ENCODE measurements at regions not wholly inside any gene's neighbourhood (a gene's known extent, or its start where the extent isn't known, plus 50 kb on each side); places are given as distances from the start of the nearest gene placed in this dataset.
"Not testable (repeated sequence)": the region's sequence is repeated elsewhere in the genome, so short reads cannot be mapped to it uniquely, and the experiment has no call there.

DNA sequence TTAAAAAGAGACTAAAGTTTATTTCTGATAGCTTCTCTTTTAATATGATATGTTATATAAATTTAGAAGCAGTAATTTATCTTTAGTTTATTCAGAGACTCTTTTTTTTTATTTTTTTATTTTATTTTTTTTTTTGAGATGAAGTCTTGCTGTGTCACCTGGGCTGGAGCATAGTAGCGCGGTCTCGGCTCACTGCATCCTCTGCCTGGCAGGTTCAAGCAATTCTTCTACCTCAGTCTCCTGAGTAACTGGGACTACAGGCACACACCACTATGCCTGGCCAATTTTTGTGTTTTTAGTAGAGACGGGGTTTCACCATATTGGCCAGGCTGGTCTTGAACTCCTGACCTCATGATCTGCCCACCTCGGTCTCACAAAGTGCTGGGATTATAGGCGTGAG, 89.6 kb downstream of the DISP1 start:
- Histone ChIP-seq H3K4me1 (ENCODE audit: low read depth) (no peaks in the 10 kb centered on the region), H3K4me3 (no peak overlapping the region), H3K36me3 (ENCODE audit: low read depth) (no peaks in the 10 kb centered on the region), H3K9me3 (no peaks in the 10 kb centered on the region)
- intact Hi-C loops (cut with DNase I, micrococcal nuclease) = no loop called here
- TF ChIP-seq, protein P1, sequence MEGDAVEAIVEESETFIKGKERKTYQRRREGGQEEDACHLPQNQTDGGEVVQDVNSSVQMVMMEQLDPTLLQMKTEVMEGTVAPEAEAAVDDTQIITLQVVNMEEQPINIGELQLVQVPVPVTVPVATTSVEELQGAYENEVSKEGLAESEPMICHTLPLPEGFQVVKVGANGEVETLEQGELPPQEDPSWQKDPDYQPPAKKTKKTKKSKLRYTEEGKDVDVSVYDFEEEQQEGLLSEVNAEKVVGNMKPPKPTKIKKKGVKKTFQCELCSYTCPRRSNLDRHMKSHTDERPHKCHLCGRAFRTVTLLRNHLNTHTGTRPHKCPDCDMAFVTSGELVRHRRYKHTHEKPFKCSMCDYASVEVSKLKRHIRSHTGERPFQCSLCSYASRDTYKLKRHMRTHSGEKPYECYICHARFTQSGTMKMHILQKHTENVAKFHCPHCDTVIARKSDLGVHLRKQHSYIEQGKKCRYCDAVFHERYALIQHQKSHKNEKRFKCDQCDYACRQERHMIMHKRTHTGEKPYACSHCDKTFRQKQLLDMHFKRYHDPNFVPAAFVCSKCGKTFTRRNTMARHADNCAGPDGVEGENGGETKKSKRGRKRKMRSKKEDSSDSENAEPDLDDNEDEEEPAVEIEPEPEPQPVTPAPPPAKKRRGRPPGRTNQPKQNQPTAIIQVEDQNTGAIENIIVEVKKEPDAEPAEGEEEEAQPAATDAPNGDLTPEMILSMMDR (IDR thresholded peaks at IDR 0.05) = no peak
- ATAC-seq (no peak), DNase-seq (no peak)

DNA sequence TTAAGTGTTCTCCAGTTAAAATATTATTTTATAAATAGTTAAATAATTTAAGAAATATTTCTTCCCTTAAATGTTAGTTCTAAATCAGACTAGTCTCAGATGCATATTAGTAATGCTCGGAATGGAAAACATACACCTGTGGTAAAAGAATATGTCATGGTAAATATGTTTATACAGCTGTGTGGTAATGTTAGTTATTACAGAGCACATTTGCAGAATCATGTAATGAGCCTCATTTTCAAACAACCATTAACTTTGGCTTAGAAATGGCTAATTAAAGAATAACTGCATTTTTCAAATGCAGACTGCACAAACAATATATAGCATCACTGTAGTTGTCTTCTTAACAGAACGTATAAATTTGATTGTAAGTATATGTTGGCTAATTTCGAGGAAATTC, 90.3 kb downstream of the DISP1 start:
- DNase-seq (no peak), ATAC-seq (no peak)
- Histone ChIP-seq H3K36me3 (ENCODE audit: low read depth) (no peaks in the 10 kb centered on the region), H3K4me1 (ENCODE audit: low read depth) (no peaks in the 10 kb centered on the region), H3K9me3 (no peaks in the 10 kb centered on the region), H3K4me3 (no peak overlapping the region)
- intact Hi-C loops (cut with DNase I, micrococcal nuclease) = no loop called here
- TF ChIP-seq, protein P1 (IDR thresholded peaks at IDR 0.05) = no peak

DNA sequence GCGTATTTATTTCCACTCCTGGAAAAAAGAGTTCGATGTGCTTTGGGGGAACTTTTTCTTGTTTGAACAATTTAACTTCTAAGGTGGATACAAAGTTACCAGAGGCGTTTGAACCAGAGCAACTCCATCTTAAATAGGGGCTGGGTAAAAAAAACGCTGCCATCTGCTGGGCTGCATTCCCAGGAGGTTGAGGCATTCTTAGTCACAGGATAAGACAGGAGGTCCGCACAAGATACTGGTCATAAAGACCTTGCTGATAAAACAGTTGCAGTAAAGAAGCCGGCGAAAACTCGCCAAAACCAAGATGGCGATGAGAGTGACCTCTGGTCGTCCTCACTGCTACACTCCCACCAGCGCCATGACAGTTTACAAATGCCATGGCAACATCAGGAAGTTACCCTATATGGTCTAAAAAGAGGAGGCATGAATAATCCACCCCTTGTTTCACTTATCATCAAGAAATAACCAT, 91.5 kb downstream of the DISP1 start:
- H3K4me1 ChIP-seq (ENCODE audit: low read depth); intact Hi-C loops (cut with DNase I, micrococcal nuclease); DNase-seq; H3K36me3 ChIP-seq (ENCODE audit: low read depth); ATAC-seq; H3K9me3 ChIP-seq; H3K4me3 ChIP-seq: not testable (repeated sequence)

DNA sequence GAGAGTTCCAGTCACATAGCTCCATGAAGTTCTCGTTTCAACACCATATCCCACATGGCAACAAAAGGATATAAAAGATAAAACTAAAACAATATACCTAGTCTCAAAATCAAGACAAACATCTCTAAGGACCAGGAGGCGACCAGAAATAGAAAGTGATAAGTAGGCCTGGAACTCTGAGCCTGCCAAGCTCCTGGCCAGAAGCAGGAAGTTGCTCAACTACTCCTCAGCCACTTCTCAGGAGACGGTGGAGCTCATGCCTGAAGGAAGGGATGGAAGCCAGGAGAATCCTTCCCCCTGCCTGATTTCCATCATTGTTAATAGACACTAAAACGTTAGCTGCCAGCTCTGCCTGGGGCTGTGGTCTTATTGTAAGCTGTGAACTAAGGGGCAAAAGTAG, 94.7 kb downstream of the DISP1 start:
- intact Hi-C loops (cut with DNase I, micrococcal nuclease) = no loop called here
- no peak for ATAC-seq
- H3K9me3 ChIP-seq = no peaks in the 10 kb centered on the region
- TF ChIP-seq, protein P1 (IDR thresholded peaks at IDR 0.05) = no peak
- DNase-seq = no peak
- H3K4me1 ChIP-seq (ENCODE audit: low read depth) = no peaks in the 10 kb centered on the region
- no peaks in the 10 kb centered on the region for H3K36me3 ChIP-seq (ENCODE audit: low read depth)
- H3K4me3 ChIP-seq = no peak overlapping the region

DNA sequence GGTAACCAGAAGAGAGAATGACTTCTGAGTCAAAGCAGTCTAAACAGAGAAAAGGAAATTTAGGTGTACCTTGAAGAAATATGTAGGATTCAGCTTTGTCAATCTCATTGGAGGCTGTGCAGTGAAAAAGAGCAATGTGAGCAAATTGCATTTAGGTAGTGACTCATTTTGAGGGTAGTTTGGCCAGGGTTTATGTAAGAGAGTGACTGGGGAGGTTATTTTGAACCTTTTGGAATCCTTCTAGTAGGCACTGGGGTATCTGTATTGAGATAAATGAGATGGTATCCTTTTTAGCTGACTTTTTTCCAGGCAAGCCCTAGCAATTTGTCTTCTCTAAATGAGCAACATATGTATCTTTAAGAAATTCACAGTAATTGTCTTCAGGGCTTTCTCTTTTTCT, 95.9 kb downstream of the DISP1 start:
- intact Hi-C loops (cut with DNase I, micrococcal nuclease) = no loop called here
- TF ChIP-seq, protein P1 (IDR thresholded peaks at IDR 0.05) = no peak
- DNase-seq = no peak
- Histone ChIP-seq H3K36me3 (ENCODE audit: low read depth) (no peaks in the 10 kb centered on the region), H3K4me3 (no peak overlapping the region), H3K4me1 (ENCODE audit: low read depth) (peaks cover under 1% of the 10 kb centered on the region), H3K9me3 (no peaks in the 10 kb centered on the region)
- ATAC-seq = no peak

DNA sequence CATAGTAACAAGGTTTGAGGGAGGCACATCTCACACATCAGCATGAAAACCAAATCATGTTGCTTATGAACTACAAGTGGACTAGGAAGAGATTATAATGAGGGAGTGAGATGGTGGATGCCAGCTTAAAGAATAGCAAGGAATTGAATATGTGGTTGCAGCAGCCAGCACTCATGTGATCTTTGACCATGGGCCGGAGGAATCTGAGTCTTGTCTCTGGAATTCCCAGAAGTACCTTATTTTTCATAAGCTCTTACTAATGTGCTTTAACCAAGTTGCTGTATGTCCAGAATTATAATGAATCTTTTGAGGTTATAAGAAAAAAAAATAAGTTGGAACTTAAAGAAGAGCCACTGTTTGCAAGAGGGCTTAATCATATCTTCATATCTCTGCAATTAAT, 97.0 kb downstream of the DISP1 start:
- no peak for ATAC-seq
- Histone ChIP-seq H3K4me1 (ENCODE audit: low read depth) (peaks cover 6% of the 10 kb centered on the region), H3K4me3 (no peak overlapping the region), H3K36me3 (ENCODE audit: low read depth) (no peaks in the 10 kb centered on the region), H3K9me3 (peaks cover 2% of the 10 kb centered on the region)
- DNase-seq = no peak
- TF ChIP-seq, protein P1 (IDR thresholded peaks at IDR 0.05) = no peak
- intact Hi-C loops (cut with DNase I, micrococcal nuclease) = no loop called here
